Gastroesophageal sphincter (tissue), 4 donors: ENCODE measurements at regions not wholly inside any gene's neighbourhood (a gene's known extent, or its start where the extent isn't known, plus 50 kb on each side); places are given as distances from the start of the nearest gene placed in this dataset.

Source experiments
- ATAC-seq: fragments of 150-250 bp; one replicate; pipeline ENCODE4 v1.9.1; 2016; ENCODE audit warnings: mild to moderate bottlenecking, moderate library complexity
- H3K27ac ChIP-seq, 4 donors: fragments of 200-600 bp; sonication (generic) in 3 of 4; 1 replicate in 3 of 4; 2 replicates in 1 of 4; pipeline ENCODE4 v1.5.1; 2016 to 2019
- H3K27me3 ChIP-seq: fragments of 200-600 bp; sonication (generic); one replicate; pipeline ENCODE4 v1.5.1; 2019
- H3K36me3 ChIP-seq, 2 donors: fragments of 200-600 bp; sonication (generic); one replicate each; pipeline ENCODE4 v1.5.1; 2019; ENCODE audit warnings: control low read depth in 1 of 2
- H3K4me1 ChIP-seq, 3 donors: fragments of 200-600 bp; sonication (generic); 1 replicate in 2 of 3; 2 replicates in 1 of 3; pipeline ENCODE4 v1.5.1; 2016 to 2019; ENCODE audit warnings: control low read depth in 2 of 3
- H3K4me3 ChIP-seq, 2 donors: fragments of 200-600 bp; sonication (generic); one replicate each; pipeline ENCODE4 v1.5.1; 2019; ENCODE audit warnings: mild to moderate bottlenecking in 1 of 2, moderate library complexity in 1 of 2
- H3K9me3 ChIP-seq, 3 donors: fragments of 200-600 bp; sonication (generic); one replicate each; pipeline ENCODE4 v1.5.1; 2017 to 2019; ENCODE audit warnings: control low read depth in 2 of 3
- EP300 ChIP-seq: sonication (generic); formaldehyde crosslinking; IDR thresholded peaks from one replicate; pipeline ENCODE4 v1.6.1; 2017; ENCODE audit warnings: antibody characterized with exemption, mild to moderate bottlenecking
- POLR2A ChIP-seq, 2 donors: fragments of 450-650 bp; IDR thresholded peaks; one replicate each; pipeline ENCODE4 v1.6.1; 2017; ENCODE audit warnings: antibody characterized with exemption in 2 of 2, mild to moderate bottlenecking in 2 of 2, moderate library complexity in 1 of 2
- POLR2AphosphoS5 ChIP-seq: sonication (generic); formaldehyde crosslinking; IDR thresholded peaks from one replicate; pipeline ENCODE4 v1.6.1; 2017; ENCODE audit warnings: antibody characterized with exemption
- WGBS, 2 donors: methylation state at CpG; one replicate each; pipeline ENCODE4 v1.1.5; 2018; ENCODE audit warnings: low coverage in 1 of 2; 5-methylcytosine and 5-hydroxymethylcytosine counted together
- TF ChIP-seq, protein P1 (sequence below), 4 experiments: fragments of 200-600 bp in 2 of 4; fragments of 450-650 bp in 2 of 4; sonication (generic) in 1 of 4; IDR thresholded peaks; one replicate each; pipeline ENCODE4 v1.5.1; 2017 to 2019; ENCODE audit warnings: antibody characterized with exemption in 4 of 4, mild to moderate bottlenecking in 2 of 4, moderate library complexity in 2 of 4

DNA sequence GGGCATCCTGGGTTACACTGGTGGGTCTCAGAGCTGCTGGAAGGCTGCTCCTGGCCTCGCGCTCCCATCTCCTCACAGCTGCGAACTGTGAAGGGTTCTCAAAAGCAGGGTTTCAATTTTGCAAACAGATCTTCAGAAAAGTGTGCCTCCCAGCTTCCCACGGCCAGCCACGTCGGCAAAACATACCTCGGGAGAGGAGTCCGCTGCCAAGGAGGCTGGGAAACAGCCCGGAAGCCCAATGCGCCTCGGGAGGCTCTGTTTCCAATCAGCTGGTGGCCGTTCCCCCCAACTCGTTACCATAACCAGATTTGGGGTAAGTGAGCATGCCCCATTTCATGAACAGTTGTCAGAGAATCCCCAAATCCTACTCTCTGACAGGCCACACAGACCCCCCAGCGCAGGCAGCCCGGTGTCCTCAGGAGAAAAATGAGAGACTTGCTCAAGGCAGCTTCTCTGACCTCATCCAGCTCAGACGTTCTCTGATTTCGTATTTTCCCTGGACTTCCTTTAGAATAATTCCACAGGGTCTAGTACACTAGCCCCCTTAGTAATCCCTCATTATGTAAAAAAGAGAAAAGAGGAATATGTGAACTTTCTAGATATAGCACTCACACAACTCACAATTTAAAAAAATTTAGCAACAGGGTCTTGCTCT, 98.4 kb downstream of the SNX5 start:
- Histone ChIP-seq H3K36me3 (no peaks in the 10 kb centered on the region), H3K4me3 (peak overlapping the region in 1 of 2 donors; percentile 16), H3K27ac (peak overlapping the region in 3 of 4 donors; percentile 5 to 43 (median 6)), H3K4me1 (peaks cover 5 to 35% (median 19%) of the 10 kb centered on the region in 3 donors), H3K27me3 (no peaks in the 10 kb centered on the region), H3K9me3 (no peaks in the 10 kb centered on the region)
- TF ChIP-seq, protein P1, sequence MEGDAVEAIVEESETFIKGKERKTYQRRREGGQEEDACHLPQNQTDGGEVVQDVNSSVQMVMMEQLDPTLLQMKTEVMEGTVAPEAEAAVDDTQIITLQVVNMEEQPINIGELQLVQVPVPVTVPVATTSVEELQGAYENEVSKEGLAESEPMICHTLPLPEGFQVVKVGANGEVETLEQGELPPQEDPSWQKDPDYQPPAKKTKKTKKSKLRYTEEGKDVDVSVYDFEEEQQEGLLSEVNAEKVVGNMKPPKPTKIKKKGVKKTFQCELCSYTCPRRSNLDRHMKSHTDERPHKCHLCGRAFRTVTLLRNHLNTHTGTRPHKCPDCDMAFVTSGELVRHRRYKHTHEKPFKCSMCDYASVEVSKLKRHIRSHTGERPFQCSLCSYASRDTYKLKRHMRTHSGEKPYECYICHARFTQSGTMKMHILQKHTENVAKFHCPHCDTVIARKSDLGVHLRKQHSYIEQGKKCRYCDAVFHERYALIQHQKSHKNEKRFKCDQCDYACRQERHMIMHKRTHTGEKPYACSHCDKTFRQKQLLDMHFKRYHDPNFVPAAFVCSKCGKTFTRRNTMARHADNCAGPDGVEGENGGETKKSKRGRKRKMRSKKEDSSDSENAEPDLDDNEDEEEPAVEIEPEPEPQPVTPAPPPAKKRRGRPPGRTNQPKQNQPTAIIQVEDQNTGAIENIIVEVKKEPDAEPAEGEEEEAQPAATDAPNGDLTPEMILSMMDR (IDR thresholded peaks at IDR 0.05) = no peak
- TF ChIP-seq POLR2A (IDR thresholded peaks at IDR 0.05) (no peak), POLR2AphosphoS5 (no peak), EP300 (no peak)
- 17 to 33% methylated on average over 2 to 14 of the region's 17 CpGs for WGBS, 2 donors
- ATAC-seq = no peak

DNA sequence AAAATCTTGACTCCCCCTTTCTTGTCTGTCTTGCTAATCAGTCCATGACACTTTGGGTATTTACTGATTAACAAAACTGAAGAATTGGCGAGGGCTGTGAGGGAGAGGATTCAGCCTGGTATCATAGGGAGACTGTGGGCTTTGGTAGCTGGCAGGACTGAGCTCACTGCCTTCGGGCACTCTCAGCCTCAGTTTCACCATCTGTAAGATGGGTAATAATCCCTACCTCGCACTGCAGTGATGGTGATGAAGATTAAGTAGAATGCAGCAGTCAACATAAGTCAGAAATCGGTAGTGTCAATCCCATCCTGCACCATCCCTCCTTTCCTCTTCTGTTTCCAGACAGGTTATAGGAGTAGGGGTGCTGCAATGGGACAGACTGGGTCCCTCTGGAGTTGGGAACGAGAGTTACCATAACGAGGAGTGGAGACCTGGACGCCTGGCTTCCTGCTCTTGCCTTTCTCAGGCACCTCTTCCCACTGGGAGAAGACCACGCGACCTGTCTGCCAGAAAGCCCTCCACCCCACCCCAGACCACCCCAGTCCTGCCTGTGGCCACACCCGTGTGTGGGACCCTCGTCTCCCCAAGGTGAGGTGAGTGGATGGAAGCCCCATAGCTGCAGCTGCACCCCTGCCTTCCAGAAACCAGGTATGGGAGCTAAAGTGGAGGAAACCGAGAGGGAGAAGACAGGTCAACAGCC, 99.1 kb downstream of the SNX5 start:
- Histone ChIP-seq H3K36me3 (no peaks in the 10 kb centered on the region), H3K9me3 (no peaks in the 10 kb centered on the region), H3K4me1 (peaks cover 0 to 28% (median 12%) of the 10 kb centered on the region in 3 donors), H3K27ac (peak overlapping the region in 2 of 4 donors; percentile 5 to 43), H3K27me3 (no peaks in the 10 kb centered on the region), H3K4me3 (no peak overlapping the region)
- 77 to 94% methylated on average over 2 to 9 of the region's 12 CpGs for WGBS, 2 donors
- no peak for ATAC-seq
- TF ChIP-seq POLR2A (IDR thresholded peaks at IDR 0.05) = no peak
- TF ChIP-seq, protein P1 (IDR thresholded peaks at IDR 0.05) = no peak
- no peak for TF ChIP-seq POLR2AphosphoS5
- no peak for TF ChIP-seq EP300

DNA sequence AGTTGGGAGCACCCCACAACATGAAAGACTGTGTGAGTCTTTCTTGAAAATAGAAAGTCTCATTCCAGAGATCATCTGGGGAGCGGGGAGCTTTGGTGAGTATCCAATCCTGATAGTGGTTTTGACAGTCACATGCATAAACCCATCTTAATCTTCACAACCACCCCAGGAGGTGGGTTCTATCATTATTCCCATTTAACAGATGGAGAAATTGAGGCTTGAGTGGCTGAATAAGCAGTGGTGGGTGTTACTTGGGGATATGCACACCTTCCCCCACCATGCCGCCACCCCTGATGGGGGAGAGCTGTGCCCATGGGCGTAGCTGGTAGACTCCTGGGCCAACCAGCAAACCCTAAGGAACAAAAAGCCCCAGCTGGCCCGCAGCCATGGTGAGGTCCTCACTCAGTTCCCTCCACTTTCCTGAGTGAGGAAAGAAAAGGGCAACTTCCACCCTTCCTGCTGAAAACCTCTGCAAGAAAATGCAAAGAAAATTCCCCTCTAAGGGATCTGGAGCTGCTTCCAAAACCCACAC, 99.8 kb downstream of the SNX5 start:
- Histone ChIP-seq H3K27me3 (no peaks in the 10 kb centered on the region), H3K9me3 (no peaks in the 10 kb centered on the region), H3K4me1 (peaks cover 0 to 28% (median 8%) of the 10 kb centered on the region in 3 donors), H3K36me3 (no peaks in the 10 kb centered on the region), H3K4me3 (no peak overlapping the region), H3K27ac (no peak overlapping the region)
- TF ChIP-seq, protein P1 (IDR thresholded peaks at IDR 0.05) = no peak
- no peak for TF ChIP-seq POLR2AphosphoS5
- no peak for TF ChIP-seq POLR2A (IDR thresholded peaks at IDR 0.05)
- TF ChIP-seq EP300 = no peak
- ATAC-seq = no peak
- 89 to 92% methylated on average over 1 to 2 of the region's 4 CpGs for WGBS, 2 donors

DNA sequence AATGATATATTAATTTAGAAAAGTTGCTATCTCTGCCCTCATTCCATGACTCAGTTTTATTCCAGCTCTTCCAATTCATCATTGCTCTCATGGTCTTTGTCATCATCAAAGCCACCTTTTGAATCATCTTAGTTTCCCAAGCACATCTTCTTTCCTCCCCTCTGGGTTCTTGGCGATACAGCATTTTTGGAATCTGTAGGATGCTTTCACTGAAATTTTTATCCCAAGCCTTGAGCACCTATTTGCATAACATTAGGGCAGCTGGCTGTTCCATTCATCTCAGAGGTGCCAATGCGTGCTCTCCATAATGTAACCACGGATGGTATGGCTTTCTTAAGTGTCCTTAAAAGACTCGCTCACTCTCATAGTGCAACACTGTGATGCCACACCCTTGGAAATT, 100.4 kb downstream of the SNX5 start:
- Histone ChIP-seq H3K9me3 (no peaks in the 10 kb centered on the region), H3K4me1 (peaks cover 0 to 28% (median 4%) of the 10 kb centered on the region in 3 donors), H3K36me3 (no peaks in the 10 kb centered on the region), H3K4me3 (no peak overlapping the region), H3K27ac (no peak overlapping the region), H3K27me3 (no peaks in the 10 kb centered on the region)
- no peak for ATAC-seq
- 77 to 88% methylated on average over 4 of the region's 4 CpGs for WGBS, 2 donors
- TF ChIP-seq, protein P1 (IDR thresholded peaks at IDR 0.05) = no peak
- TF ChIP-seq POLR2AphosphoS5 (no peak), POLR2A (IDR thresholded peaks at IDR 0.05) (no peak), EP300 (no peak)
